A549 (cell line): ENCODE measurements at regions not wholly inside any gene's neighbourhood (a gene's known extent, or its start where the extent isn't known, plus 50 kb on each side); places are given as distances from the start of the nearest gene placed in this dataset.
"Not testable (repeated sequence)": the region's sequence is repeated elsewhere in the genome, so short reads cannot be mapped to it uniquely, and the experiment has no call there.

Source experiments
- ATAC-seq, 2 experiments: fragments of 200-7000 bp in 1 of 2; fragments of >200 bp in 1 of 2; cut with Nextera tagmentation in 1 of 2; cut with Tn5 transposase in 1 of 2; 3 replicates each; pipeline versions ENCODE4 v1.8.0 to v1.9.1; 2018 to 2020; ENCODE audit warnings: mild to moderate bottlenecking in 1 of 2, moderate library complexity in 1 of 2
- CTCF ChIA-PET: fragments of 300-600 bp; sonication (Branson Sonifier 250); formaldehyde crosslinking; extraction: SDS; loops from one replicate; lab custom pipeline; 2021; ENCODE audit warnings: antibody characterized with exemption, inconsistent platforms; lab: Yijun Ruan, JAX
- POLR2A ChIA-PET: fragments of 350-600 bp; formaldehyde crosslinking; extraction: SDS; loops from one replicate; lab custom pipeline; 2021; ENCODE audit warnings: antibody characterized with exemption, inconsistent platforms; lab: Yijun Ruan, JAX
- DNase-seq, 2 experiments: peaks; one replicate each; pipeline versions ENCODE4 v3.0.0 to v3.0.0-alpha.2; 2011 to 2016; ENCODE audit warnings: low read depth in 1 of 2, low spot score in 1 of 2
- FAIRE-seq: peaks from 2 replicates; lab custom pipeline; 2011; peaks lifted over from hg19 to GRCh38; lab: Jason Lieb, UNC
- H3K27ac ChIP-seq, 2 experiments: fragments of >200 bp; sonication (Bioruptor Twin); formaldehyde crosslinking; 3 replicates each; pipeline ENCODE4 v1.5.1; 2016 to 2017
- H3K4me1 ChIP-seq: fragments of >200 bp; sonication (Bioruptor Twin); formaldehyde crosslinking; 3 replicates; pipeline ENCODE4 v1.6.1; 2016
- H3K4me2 ChIP-seq: fragments of >200 bp; sonication (Bioruptor Twin); formaldehyde crosslinking; 3 replicates; pipeline ENCODE4 v1.6.1; 2016
- H3K4me3 ChIP-seq: fragments of >200 bp; sonication (Bioruptor Twin); formaldehyde crosslinking; 3 replicates; pipeline ENCODE4 v1.5.1; 2016
- H3K9me3 ChIP-seq: fragments of >200 bp; sonication (Bioruptor Twin); formaldehyde crosslinking; 3 replicates; pipeline ENCODE4 v1.6.1; 2016
- CEBPB ChIP-seq, 2 experiments: fragments of >200 bp in 1 of 2; sonication (Bioruptor Twin) in 1 of 2; formaldehyde crosslinking in 1 of 2; IDR thresholded peaks; 2 replicates each; pipeline ENCODE4 v1.6.1; 2012 to 2016
- ESRRA ChIP-seq: fragments of 150-350 bp; IDR thresholded peaks from 2 replicates; pipeline ENCODE4 v1.6.1; 2014; ENCODE audit warnings: mild to moderate bottlenecking, low read length, borderline replicate concordance
- JUN ChIP-seq, 2 experiments: fragments of >200 bp; sonication (Bioruptor Twin); formaldehyde crosslinking; IDR thresholded peaks; 2 replicates in 1 of 2; 3 replicates in 1 of 2; pipeline ENCODE4 v1.6.1; 2016 to 2017
- MAFK ChIP-seq: fragments of 450-650 bp; IDR thresholded peaks from 2 replicates; pipeline ENCODE4 v1.6.1; 2014; ENCODE audit not compliant: partially characterized antibody
- WGBS: methylation state at CpG from one replicate; pipeline ENCODE4 v1.1.6; 2017; ENCODE audit errors: missing lambda C conversion rate; 5-methylcytosine and 5-hydroxymethylcytosine counted together
- TF ChIP-seq, protein P1 (sequence below): fragments of >200 bp; sonication (Bioruptor Twin); formaldehyde crosslinking; IDR thresholded peaks from 3 replicates; pipeline ENCODE4 v1.6.1; 2016
- TF ChIP-seq, protein P2 (sequence below): fragments of 200-600 bp; sonication (generic); IDR thresholded peaks from 2 replicates; pipeline ENCODE4 v1.6.1; 2016; ENCODE audit warnings: antibody characterized with exemption, mild to moderate bottlenecking, moderate library complexity

DNA sequence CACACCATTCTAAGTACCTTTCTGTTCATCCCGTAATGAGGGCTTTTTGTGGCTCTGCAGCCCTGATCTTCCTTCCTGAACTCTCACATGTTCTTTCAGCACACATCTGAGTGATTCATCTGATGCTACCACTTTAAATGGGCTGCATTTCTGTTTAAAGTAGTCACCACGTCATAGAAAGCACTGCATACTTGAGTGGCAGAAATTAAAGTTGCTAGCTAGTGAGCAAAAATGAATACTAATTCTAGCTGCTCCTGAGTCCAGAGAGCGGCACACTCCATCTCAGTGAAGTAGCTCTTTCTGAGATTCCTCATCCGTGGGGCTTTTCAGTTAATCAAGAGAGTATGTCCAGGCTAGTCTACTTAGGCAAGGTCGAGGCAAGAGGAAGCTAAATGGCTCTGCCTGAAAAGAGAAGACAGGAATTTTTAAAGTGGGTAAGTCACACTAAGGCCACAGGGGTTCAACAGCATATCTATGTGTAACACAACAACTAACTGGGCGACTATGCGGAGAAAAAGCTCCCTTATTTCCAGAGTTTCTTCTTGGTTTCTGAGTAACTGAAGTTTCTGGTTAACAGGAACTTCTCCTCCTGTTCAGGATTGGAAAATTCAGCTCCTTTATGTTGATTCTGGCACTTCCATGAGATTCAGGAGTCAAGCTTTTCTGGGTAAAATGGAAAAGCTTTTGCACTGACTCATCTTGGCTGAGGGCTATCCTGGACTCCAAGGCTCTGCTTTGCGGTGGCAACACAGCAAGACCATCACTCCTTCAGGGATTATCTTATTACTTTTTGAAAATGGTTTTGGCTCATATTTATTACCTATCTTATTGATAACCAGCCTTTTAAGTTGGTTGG lies 109.5 kb downstream of the TAF11L14 start:
- FAIRE-seq: no peak
- Histone ChIP-seq H3K27ac (peak overlapping the region; percentile 45 to 75; a peak in 5 of 6 replicates), H3K9me3 (0 out of 3 replicates have a peak, but pooled peaks cover 6% of the 10 kb centered on the region), H3K4me3 (no peak overlapping the region), H3K4me2 (peak overlapping the region; percentile 62), H3K4me1 (peaks cover 14% of the 10 kb centered on the region)
- TF ChIP-seq CEBPB (IDR thresholded peaks at IDR 0.05): no peak
- TF ChIP-seq, protein P1, sequence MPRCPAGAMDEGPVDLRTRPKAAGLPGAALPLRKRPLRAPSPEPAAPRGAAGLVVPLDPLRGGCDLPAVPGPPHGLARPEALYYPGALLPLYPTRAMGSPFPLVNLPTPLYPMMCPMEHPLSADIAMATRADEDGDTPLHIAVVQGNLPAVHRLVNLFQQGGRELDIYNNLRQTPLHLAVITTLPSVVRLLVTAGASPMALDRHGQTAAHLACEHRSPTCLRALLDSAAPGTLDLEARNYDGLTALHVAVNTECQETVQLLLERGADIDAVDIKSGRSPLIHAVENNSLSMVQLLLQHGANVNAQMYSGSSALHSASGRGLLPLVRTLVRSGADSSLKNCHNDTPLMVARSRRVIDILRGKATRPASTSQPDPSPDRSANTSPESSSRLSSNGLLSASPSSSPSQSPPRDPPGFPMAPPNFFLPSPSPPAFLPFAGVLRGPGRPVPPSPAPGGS: no peak
- ChIA-PET POLR2A (no interaction called here), CTCF (interaction anchor here (0.7 kb wide), 1 partner anchor 326 kb away, joined by 3 read pairs; no protein-coding TSS in a partner anchor)
- WGBS: 55% methylated on average over 8 of the region's 8 CpGs
- DNase-seq: peak in 1 of 2 experiments; percentile 31
- peak; percentile 70 to 83; a peak in 5 of 6 replicates for ATAC-seq

DNA sequence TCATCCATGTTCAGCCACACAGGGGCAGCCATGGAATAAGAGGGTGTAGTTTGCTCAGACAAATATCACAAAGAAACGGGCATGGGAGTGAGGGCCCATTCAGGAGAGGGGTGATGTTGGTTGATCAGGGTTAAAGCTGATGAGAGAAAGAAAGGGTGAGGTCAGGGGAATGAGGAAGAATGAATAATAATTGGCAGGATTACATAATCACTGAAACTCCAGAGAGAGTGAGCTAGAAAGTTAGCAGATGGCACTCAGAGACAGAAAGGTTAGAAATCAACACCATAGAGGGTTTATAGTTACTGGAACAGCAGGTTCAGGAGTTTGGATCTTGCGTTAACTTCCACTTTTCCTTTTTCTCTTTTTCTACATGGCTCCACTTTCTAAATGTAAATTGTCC lies 113.9 kb downstream of the TAF11L14 start:
- 62% methylated on average over 2 of the region's 2 CpGs for WGBS
- Histone ChIP-seq H3K4me2 (no peak overlapping the region), H3K9me3 (no peaks in the 10 kb centered on the region), H3K4me3 (no peak overlapping the region)
- TF ChIP-seq, protein P2, sequence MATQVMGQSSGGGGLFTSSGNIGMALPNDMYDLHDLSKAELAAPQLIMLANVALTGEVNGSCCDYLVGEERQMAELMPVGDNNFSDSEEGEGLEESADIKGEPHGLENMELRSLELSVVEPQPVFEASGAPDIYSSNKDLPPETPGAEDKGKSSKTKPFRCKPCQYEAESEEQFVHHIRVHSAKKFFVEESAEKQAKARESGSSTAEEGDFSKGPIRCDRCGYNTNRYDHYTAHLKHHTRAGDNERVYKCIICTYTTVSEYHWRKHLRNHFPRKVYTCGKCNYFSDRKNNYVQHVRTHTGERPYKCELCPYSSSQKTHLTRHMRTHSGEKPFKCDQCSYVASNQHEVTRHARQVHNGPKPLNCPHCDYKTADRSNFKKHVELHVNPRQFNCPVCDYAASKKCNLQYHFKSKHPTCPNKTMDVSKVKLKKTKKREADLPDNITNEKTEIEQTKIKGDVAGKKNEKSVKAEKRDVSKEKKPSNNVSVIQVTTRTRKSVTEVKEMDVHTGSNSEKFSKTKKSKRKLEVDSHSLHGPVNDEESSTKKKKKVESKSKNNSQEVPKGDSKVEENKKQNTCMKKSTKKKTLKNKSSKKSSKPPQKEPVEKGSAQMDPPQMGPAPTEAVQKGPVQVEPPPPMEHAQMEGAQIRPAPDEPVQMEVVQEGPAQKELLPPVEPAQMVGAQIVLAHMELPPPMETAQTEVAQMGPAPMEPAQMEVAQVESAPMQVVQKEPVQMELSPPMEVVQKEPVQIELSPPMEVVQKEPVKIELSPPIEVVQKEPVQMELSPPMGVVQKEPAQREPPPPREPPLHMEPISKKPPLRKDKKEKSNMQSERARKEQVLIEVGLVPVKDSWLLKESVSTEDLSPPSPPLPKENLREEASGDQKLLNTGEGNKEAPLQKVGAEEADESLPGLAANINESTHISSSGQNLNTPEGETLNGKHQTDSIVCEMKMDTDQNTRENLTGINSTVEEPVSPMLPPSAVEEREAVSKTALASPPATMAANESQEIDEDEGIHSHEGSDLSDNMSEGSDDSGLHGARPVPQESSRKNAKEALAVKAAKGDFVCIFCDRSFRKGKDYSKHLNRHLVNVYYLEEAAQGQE: no peak
- TF ChIP-seq MAFK (no peak), CEBPB (IDR thresholded peaks at IDR 0.05) (0 out of 4 replicates have a peak, but pooled peaks of 1 of the 2 experiments have one; percentile 3)
- TF ChIP-seq, all 56 proteins: peak for 1
- peak in 1 of 2 experiments; percentile 9 for DNase-seq
- ChIA-PET POLR2A (interaction anchor here (0.6 kb wide), 1 partner anchor 679 kb away, joined by 4 read pairs; no protein-coding TSS in a partner anchor), CTCF (interaction anchor here (1.2 to 1.4 kb wide), 2 partner anchors 24 to 529 kb away, joined by 3 read pairs; no protein-coding TSS in a partner anchor)
- no peak for ATAC-seq
- Histone ChIP-seq H3K27ac (no peak overlapping the region), H3K4me1 (peaks cover 14% of the 10 kb centered on the region)
- no peak for FAIRE-seq

DNA sequence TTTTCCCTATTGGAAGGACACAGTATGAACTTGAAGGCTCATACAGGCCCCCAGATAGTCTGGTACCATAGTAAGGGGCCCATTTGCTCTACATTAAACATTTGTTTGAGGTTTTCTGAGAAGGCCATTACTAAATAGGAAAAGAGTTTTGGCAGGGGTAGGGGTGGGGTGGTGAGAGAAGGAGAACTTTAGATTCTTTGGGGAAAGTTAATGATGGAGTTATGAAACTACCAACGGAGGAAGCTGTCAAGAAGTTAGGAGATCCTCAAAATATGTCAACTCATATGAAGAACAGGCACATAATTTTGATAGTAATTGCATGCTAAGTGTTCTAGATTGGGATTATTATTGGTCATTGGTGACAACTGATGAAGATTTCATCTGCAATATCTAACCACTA lies 114.7 kb downstream of the TAF11L14 start:
- DNase-seq (no peak), ATAC-seq (no peak), FAIRE-seq (no peak)
- Histone ChIP-seq H3K9me3 (no peaks in the 10 kb centered on the region), H3K4me1 (peaks cover 8% of the 10 kb centered on the region), H3K4me3 (no peak overlapping the region), H3K27ac (no peak overlapping the region), H3K4me2 (no peak overlapping the region)
- POLR2A ChIA-PET: interaction anchor here (0.6 kb wide), 1 partner anchor 385 kb away, joined by 4 read pairs; no protein-coding TSS in a partner anchor
- no peak for TF ChIP-seq ESRRA
- 55% methylated on average over 1 of the region's 1 CpG for WGBS
- CTCF ChIA-PET: no interaction called here

DNA sequence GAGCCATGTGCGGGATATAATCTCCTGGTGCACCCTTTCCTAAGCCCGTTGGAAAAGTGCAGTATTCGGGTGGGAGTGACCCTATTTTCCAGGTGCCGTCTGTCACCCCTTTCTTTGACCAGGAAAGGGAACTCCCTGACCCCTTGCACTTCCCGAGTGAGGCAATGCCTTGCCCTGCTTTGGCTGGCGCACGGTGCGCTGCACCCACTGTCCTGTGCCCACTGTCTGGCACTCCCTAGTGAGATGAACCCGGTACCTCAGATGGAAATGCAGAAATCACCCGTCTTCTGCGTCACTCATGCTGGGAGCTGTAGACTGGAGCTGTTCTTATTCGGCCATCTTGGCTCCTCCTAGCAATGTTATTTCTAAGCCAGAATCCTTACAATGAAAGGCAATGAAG lies 121.1 kb downstream of the TAF11L14 start:
- CTCF ChIA-PET, H3K4me3 ChIP-seq, H3K4me1 ChIP-seq, POLR2A ChIA-PET, H3K27ac ChIP-seq, H3K9me3 ChIP-seq, DNase-seq, ATAC-seq, H3K4me2 ChIP-seq, FAIRE-seq: not testable (repeated sequence)
- WGBS: 88% methylated on average over 12 of the region's 12 CpGs

DNA sequence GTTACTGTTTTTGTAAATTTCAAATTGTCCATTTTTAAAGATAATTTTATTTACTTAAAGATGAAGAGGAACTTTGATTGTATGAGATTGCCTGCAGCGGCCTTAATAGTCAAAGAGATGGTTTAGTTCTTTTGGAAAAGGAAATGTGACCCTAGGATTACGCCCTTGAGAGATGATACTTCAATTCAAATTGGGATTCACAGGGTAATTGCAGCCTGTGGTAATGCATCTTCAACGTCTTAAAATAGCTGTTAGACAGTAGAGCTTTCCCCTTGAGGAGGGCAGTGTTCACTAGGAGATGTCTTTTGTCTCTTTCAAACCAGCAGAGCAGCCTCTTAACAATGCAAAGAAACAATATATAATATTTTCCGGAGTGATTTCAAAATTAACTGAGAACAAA lies 127.1 kb downstream of the TAF11L14 start:
- ChIA-PET CTCF (interaction anchor here (0.9 to 1.3 kb wide), 2 partner anchors 11 to 25 kb away, joined by 3 read pairs; no protein-coding TSS in a partner anchor), POLR2A (no interaction called here)
- Histone ChIP-seq H3K4me1 (no peaks in the 10 kb centered on the region), H3K27ac (no peak overlapping the region), H3K4me2 (no peak overlapping the region), H3K4me3 (no peak overlapping the region), H3K9me3 (no peaks in the 10 kb centered on the region)
- 57% methylated on average over 4 of the region's 4 CpGs for WGBS
- ATAC-seq (no peak), FAIRE-seq (no peak), DNase-seq (no peak)
- no peak for TF ChIP-seq MAFK
- no peak for TF ChIP-seq JUN (IDR thresholded peaks at IDR 0.05)
